Fibroblast of lung (primary cell): ENCODE measurements at regions not wholly inside any gene's neighbourhood (a gene's known extent, or its start where the extent isn't known, plus 50 kb on each side); places are given as distances from the start of the nearest gene placed in this dataset.

ENCODE experiments used
- DNase-seq, 2 donors: peaks; one replicate each; pipeline versions ENCODE4 v3.0.0 to v3.0.0-alpha.2; 2010; ENCODE audit warnings: low read depth in 2 of 2
- H2AFZ ChIP-seq: 2 replicates; pipeline ENCODE4 v1.5.1; 2012; ENCODE audit warnings: low read length, control low read depth, inconsistent platforms
- H3K27ac ChIP-seq: 2 replicates; pipeline ENCODE4 v1.5.1; 2011; ENCODE audit warnings: low read length, control low read depth; ENCODE audit not compliant: insufficient read depth
- H3K27me3 ChIP-seq: 2 replicates; pipeline ENCODE4 v1.5.1; 2011; ENCODE audit warnings: mild to moderate bottlenecking, low read length; ENCODE audit not compliant: control insufficient read depth, insufficient read depth
- H3K36me3 ChIP-seq: 2 replicates; pipeline ENCODE4 v1.5.1; 2011; ENCODE audit warnings: low read length; ENCODE audit not compliant: control insufficient read depth, insufficient read depth
- H3K4me1 ChIP-seq: 2 replicates; pipeline ENCODE4 v1.5.1; 2011; ENCODE audit warnings: low read length; ENCODE audit not compliant: control insufficient read depth, insufficient read depth; ENCODE audit errors: extremely low read depth
- H3K4me2 ChIP-seq: 2 replicates; pipeline ENCODE4 v1.5.1; 2011; ENCODE audit warnings: low read length, control low read depth; ENCODE audit not compliant: insufficient read depth; ENCODE audit errors: extremely low read depth
- H3K4me3 ChIP-seq, 4 experiments: fragments of 200-600 bp in 1 of 4; sonication (generic) in 1 of 4; replicated peaks in 1 of 4; 2 replicates each; pipeline ENCODE4 v1.5.1; 2011 to 2016; ENCODE audit warnings: low read length in 4 of 4, low read depth in 3 of 4, mild to moderate bottlenecking in 3 of 4, control low read depth in 2 of 4, inconsistent platforms in 1 of 4, mixed read lengths in 1 of 4; ENCODE audit not compliant: insufficient read depth in 1 of 4; ENCODE audit errors: control extremely low read depth in 1 of 4
- H3K79me2 ChIP-seq: 2 replicates; pipeline ENCODE4 v1.5.1; 2012; ENCODE audit warnings: mild to moderate bottlenecking, low read length, inconsistent platforms; ENCODE audit not compliant: control insufficient read depth, insufficient read depth
- H3K9ac ChIP-seq: 2 replicates; pipeline ENCODE4 v1.5.1; 2011; ENCODE audit warnings: mild to moderate bottlenecking, low read length, control low read depth; ENCODE audit not compliant: insufficient read depth
- H3K9me3 ChIP-seq: 2 replicates; pipeline ENCODE4 v1.5.1; 2012; ENCODE audit warnings: low read depth, low read length; ENCODE audit not compliant: control insufficient read depth, insufficient read depth
- H4K20me1 ChIP-seq: 2 replicates; pipeline ENCODE4 v1.5.1; 2011; ENCODE audit warnings: low read length; ENCODE audit not compliant: control insufficient read depth, insufficient read depth; ENCODE audit errors: extremely low read depth
- EZH2 ChIP-seq: IDR thresholded peaks from 2 replicates; pipeline ENCODE4 v1.5.1; 2012; ENCODE audit warnings: low read length, control low read depth, mild to moderate bottlenecking; ENCODE audit errors: missing control alignments
- TF ChIP-seq, protein P1 (sequence below), 2 donors: IDR thresholded peaks in 1 of 2; conservative IDR thresholded peaks in 1 of 2; 1 replicate in 1 of 2; 2 replicates in 1 of 2; pipeline ENCODE4 v1.5.1; 2011 to 2012; ENCODE audit warnings: low read length in 2 of 2, control low read depth in 1 of 2, inconsistent platforms in 1 of 2, low read depth in 1 of 2, mild to moderate bottlenecking in 1 of 2

DNA sequence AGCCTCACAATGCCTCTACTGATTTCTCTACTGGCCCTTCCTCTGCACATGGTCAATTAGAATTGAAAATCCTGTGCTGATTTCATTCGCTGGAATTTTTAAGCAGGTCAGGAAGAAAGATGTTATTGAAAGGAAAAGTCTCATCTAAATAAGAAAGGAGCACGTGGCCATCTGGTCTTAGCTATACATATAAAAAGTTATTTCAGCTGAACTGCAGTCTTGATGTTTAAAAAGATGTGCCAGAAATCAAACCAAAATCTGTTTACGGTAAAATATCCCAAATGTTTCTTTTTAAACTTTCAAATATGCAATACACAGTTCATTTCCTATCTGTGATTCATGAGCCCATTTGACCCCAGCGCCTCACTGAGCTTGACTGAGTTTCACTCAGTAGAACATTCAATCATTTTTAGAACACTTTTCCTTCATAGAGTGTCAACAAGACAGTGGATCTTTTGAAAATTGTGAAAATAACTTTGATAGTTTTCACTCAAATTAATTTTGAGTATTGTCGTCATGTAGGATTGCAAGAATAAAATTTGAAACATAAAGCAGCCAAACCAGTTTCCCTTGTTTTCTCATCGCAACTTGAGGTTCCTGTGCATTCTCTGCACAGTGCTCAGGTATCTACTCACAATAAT lies 293.6 kb downstream of the PTPRC start:
- peak overlapping the region; percentile 6 to 90 (median 18) for H3K4me3 ChIP-seq
- peak overlapping the region; percentile 81 for H3K4me2 ChIP-seq
- no peaks in the 10 kb centered on the region for H3K9me3 ChIP-seq
- H3K4me1 ChIP-seq = peaks cover 3% of the 10 kb centered on the region
- no peaks in the 10 kb centered on the region for H3K27me3 ChIP-seq
- H2AFZ ChIP-seq = no peak overlapping the region
- no peaks in the 10 kb centered on the region for H3K36me3 ChIP-seq
- peak overlapping the region; percentile 14 for H3K27ac ChIP-seq
- TF ChIP-seq EZH2 = no peak
- TF ChIP-seq, protein P1, sequence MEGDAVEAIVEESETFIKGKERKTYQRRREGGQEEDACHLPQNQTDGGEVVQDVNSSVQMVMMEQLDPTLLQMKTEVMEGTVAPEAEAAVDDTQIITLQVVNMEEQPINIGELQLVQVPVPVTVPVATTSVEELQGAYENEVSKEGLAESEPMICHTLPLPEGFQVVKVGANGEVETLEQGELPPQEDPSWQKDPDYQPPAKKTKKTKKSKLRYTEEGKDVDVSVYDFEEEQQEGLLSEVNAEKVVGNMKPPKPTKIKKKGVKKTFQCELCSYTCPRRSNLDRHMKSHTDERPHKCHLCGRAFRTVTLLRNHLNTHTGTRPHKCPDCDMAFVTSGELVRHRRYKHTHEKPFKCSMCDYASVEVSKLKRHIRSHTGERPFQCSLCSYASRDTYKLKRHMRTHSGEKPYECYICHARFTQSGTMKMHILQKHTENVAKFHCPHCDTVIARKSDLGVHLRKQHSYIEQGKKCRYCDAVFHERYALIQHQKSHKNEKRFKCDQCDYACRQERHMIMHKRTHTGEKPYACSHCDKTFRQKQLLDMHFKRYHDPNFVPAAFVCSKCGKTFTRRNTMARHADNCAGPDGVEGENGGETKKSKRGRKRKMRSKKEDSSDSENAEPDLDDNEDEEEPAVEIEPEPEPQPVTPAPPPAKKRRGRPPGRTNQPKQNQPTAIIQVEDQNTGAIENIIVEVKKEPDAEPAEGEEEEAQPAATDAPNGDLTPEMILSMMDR (conservative IDR thresholded peaks at IDR 0.05 in 1 of 2, IDR thresholded peaks at IDR 0.05 in 1 of 2; ENCODE audit: low read depth in 1 of 2, low read length in 2 of 2) = no peak
- DNase-seq = peak; percentile 53 to 61
- peaks cover 80% of the 10 kb centered on the region for H3K79me2 ChIP-seq
- no peaks in the 10 kb centered on the region for H4K20me1 ChIP-seq
- no peak overlapping the region for H3K9ac ChIP-seq

DNA sequence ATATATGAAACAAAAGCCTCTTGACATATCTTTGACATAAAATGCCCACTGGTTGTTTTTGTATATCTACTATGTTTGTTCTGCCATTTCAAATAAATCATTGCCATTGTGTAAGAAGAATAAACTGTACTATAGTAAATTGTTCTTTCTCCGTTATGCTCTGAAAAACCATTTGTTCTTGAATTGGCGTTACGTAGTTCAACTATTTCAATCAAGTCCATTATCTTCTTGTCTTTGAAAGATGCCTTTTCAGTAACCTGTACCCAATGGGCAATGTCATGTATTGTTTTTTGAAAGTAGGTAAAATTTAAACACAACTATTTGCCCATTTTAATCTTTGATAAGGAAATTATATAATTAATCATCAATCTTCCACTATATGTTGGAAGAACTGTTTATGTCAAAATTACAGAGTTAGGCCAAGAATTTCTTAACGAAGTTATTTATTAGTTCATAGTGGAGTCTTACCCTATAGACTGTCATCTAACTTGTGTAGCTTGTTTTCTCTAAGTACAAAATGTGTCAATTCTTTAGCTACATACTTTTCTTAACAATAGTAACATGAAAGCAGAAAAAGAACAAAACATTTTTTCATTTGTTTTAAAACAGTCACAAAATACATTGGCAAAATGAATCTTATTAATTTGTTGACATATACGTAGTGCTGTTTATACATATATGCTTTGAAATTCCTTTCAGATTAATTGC lies 294.8 kb downstream of the PTPRC start:
- TF ChIP-seq EZH2 = no peak
- TF ChIP-seq, protein P1 (conservative IDR thresholded peaks at IDR 0.05 in 1 of 2, IDR thresholded peaks at IDR 0.05 in 1 of 2; ENCODE audit: low read depth in 1 of 2, low read length in 2 of 2) = no peak
- Histone ChIP-seq H3K36me3 (no peaks in the 10 kb centered on the region), H3K9ac (no peak overlapping the region), H2AFZ (no peak overlapping the region), H3K27ac (no peak overlapping the region), H3K9me3 (no peaks in the 10 kb centered on the region), H3K79me2 (peaks cover 79% of the 10 kb centered on the region), H3K4me3 (peak overlapping the region; percentile 51 to 90 (median 78)), H3K4me1 (peaks cover 3% of the 10 kb centered on the region), H3K4me2 (peak overlapping the region; percentile 73), H3K27me3 (no peaks in the 10 kb centered on the region), H4K20me1 (no peaks in the 10 kb centered on the region)
- no peak for DNase-seq

DNA sequence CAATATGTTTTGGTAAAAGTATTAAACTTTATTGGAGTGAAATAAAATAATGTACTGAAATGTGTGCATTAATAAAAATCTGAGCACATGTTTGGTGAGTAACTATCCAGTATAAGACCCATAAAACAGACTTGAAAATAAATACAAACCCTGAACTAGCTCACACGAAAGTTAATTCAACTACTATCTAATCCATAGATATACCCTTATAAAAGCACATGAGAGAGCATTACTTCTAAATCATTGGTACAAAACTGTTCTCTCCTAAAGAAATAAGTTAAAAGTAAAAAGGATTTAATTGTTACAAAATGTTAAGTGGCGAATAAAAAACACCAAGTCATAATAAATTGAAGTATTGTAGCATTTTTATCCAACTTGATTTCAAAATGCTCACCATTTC lies 295.6 kb downstream of the PTPRC start:
- peak overlapping the region; percentile 1 for H3K9ac ChIP-seq
- peaks cover 3% of the 10 kb centered on the region for H3K4me1 ChIP-seq
- H4K20me1 ChIP-seq = no peaks in the 10 kb centered on the region
- no peaks in the 10 kb centered on the region for H3K36me3 ChIP-seq
- no peaks in the 10 kb centered on the region for H3K9me3 ChIP-seq
- peak overlapping the region; percentile 73 for H3K4me2 ChIP-seq
- no peak for DNase-seq
- peak overlapping the region; percentile 27 for H3K27ac ChIP-seq
- H2AFZ ChIP-seq = no peak overlapping the region
- H3K27me3 ChIP-seq = no peaks in the 10 kb centered on the region
- H3K79me2 ChIP-seq = peaks cover 72% of the 10 kb centered on the region
- TF ChIP-seq, protein P1 (conservative IDR thresholded peaks at IDR 0.05 in 1 of 2, IDR thresholded peaks at IDR 0.05 in 1 of 2; ENCODE audit: low read depth in 1 of 2, low read length in 2 of 2) = no peak
- TF ChIP-seq EZH2 = no peak
- peak overlapping the region; percentile 51 to 90 (median 78) for H3K4me3 ChIP-seq
